Activated B cell treated with CpG ODN at 0.5 μM for 24 hours (primary cell): ENCODE measurements at regions not wholly inside any gene's neighbourhood (a gene's known extent, or its start where the extent isn't known, plus 50 kb on each side); places are given as distances from the start of the nearest gene placed in this dataset.
A peak's percentile ranks its signal among the peaks of the same experiment; 100 is the strongest.

Experiments used
- ATAC-seq: fragments of 200-7000 bp; cut with Tn5 transposase; one replicate; pipeline ENCODE4 v1.10.0; 2021; ENCODE audit warnings: low read depth, mild to moderate bottlenecking, moderate library complexity
- CTCF ChIA-PET: fragments of 350-600 bp; sonication (Branson Sonifier 250); formaldehyde crosslinking; loops from one replicate; lab custom pipeline; 2021; ENCODE audit warnings: antibody characterized with exemption; lab: Charles Lee
- POLR2A ChIA-PET: fragments of 350-600 bp; sonication (Branson Sonifier 250); formaldehyde crosslinking; loops from one replicate; lab custom pipeline; 2021; ENCODE audit warnings: antibody characterized with exemption; lab: Charles Lee
- DNase-seq: peaks from one replicate; pipeline ENCODE4 v3.0.0; 2022
- H3K27ac Mint-ChIP-seq: one replicate; pipeline ENCODE4 v1.8.0; 2020; ENCODE audit warnings: mixed read lengths
- H3K27me3 Mint-ChIP-seq: one replicate; pipeline ENCODE4 v1.8.0; 2021; ENCODE audit warnings: mixed read lengths
- H3K36me3 Mint-ChIP-seq: one replicate; pipeline ENCODE4 v1.8.0; 2021; ENCODE audit warnings: low read depth, mixed read lengths
- H3K4me1 Mint-ChIP-seq: one replicate; pipeline ENCODE4 v1.8.0; 2021; ENCODE audit warnings: mixed read lengths
- H3K4me3 Mint-ChIP-seq: one replicate; pipeline ENCODE4 v1.8.0; 2020; ENCODE audit warnings: mild to moderate bottlenecking, mixed read lengths
- H3K9me3 Mint-ChIP-seq: one replicate; pipeline ENCODE4 v1.8.0; 2020; ENCODE audit warnings: mixed read lengths
- intact Hi-C: fragments of 100-400 bp; cut with micrococcal nuclease; formaldehyde crosslinking; loops from one replicate; pipeline ENCODE4 v1.15.1; 2024
- TF ChIP-seq, protein P1 (sequence below): fragments of 200-600 bp; IDR thresholded peaks from one replicate; pipeline ENCODE4 v1.8.0; 2022; ENCODE audit warnings: antibody characterized with exemption, mild to moderate bottlenecking

GRCh38 chr11:103648670-103649400 is 387.6 kb upstream of the DDI1 start:
- DNase-seq (no peak), ATAC-seq (peak; percentile 87)
- Mint-ChIP-seq H3K4me3 (peak overlapping the region; percentile 35), H3K9me3 (peaks cover 12% of the 10 kb centered on the region), H3K27me3 (no peaks in the 10 kb centered on the region), H3K27ac (peak overlapping the region; percentile 68), H3K36me3 (no peaks in the 10 kb centered on the region), H3K4me1 (peaks cover 45% of the 10 kb centered on the region)
- intact Hi-C loops: no loop called here
- TF ChIP-seq, protein P1, sequence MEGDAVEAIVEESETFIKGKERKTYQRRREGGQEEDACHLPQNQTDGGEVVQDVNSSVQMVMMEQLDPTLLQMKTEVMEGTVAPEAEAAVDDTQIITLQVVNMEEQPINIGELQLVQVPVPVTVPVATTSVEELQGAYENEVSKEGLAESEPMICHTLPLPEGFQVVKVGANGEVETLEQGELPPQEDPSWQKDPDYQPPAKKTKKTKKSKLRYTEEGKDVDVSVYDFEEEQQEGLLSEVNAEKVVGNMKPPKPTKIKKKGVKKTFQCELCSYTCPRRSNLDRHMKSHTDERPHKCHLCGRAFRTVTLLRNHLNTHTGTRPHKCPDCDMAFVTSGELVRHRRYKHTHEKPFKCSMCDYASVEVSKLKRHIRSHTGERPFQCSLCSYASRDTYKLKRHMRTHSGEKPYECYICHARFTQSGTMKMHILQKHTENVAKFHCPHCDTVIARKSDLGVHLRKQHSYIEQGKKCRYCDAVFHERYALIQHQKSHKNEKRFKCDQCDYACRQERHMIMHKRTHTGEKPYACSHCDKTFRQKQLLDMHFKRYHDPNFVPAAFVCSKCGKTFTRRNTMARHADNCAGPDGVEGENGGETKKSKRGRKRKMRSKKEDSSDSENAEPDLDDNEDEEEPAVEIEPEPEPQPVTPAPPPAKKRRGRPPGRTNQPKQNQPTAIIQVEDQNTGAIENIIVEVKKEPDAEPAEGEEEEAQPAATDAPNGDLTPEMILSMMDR: no peak
- ChIA-PET POLR2A (interaction anchor here (0.6 to 2.1 kb wide), 2 partner anchors 13 to 14 kb away, joined by 4 to 10 read pairs; no protein-coding TSS in a partner anchor), CTCF (interaction anchor here (1.7 kb wide), 1 partner anchor 11 kb away, joined by 5 read pairs; no protein-coding TSS in a partner anchor)

DNA sequence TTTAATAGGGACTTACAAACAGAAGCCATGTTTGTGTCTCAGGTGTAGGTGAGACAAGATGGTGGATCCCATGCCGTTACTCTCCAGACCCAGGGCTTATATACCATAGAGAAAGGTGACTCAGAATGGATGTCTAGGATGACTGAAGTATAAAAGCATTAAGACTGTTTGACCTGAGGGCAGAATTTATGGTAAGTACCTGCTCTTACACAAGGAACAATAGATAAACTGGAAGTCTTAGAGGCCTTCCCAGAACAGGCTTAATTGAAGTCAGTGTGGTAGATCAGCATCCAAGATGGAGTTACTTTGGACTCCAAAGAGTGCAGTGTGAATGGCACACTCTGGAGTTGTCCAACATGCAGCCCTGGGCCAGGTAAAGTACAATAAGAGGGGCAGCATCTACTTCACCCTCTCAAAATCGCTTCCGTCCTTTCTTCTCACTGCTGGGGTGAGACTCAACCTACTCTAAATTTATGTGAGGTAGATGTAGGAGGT is 387.0 kb upstream of the DDI1 start:
- no peak for DNase-seq
- CTCF ChIA-PET: no interaction called here
- Mint-ChIP-seq H3K4me1 (peaks cover 45% of the 10 kb centered on the region), H3K36me3 (no peaks in the 10 kb centered on the region), H3K27ac (no peak overlapping the region), H3K4me3 (no peak overlapping the region), H3K27me3 (no peaks in the 10 kb centered on the region), H3K9me3 (peaks cover 12% of the 10 kb centered on the region)
- TF ChIP-seq, protein P1: no peak
- intact Hi-C loops: no loop called here
- no peak for ATAC-seq
- POLR2A ChIA-PET: no interaction called here

DNA sequence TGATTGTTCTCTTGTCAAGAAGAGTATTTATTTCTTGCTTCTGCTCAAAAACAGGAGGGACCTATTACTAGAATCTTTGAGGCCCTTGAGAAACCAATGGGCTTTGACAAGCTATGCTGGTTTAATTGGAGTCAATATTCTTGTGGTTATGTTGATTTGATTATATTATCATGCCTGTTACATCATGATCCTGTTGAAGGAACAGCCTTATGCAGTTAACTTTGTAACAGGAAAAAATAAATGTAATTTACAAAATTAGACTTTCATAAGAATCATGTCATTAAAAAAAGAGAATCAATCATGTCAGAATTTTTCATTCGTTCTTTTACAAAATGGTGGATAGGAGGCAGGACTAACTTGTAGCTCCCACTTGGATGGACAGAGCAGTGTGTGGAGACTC is 386.1 kb upstream of the DDI1 start:
- H3K4me3 Mint-ChIP-seq: no peak overlapping the region
- H3K36me3 Mint-ChIP-seq: no peaks in the 10 kb centered on the region
- intact Hi-C loops: no loop called here
- ChIA-PET CTCF (interaction anchor here (1.0 kb wide), 1 partner anchor 21 kb away, joined by 4 read pairs; no protein-coding TSS in a partner anchor), POLR2A (no interaction called here)
- H3K4me1 Mint-ChIP-seq: peaks cover 45% of the 10 kb centered on the region
- peaks cover 12% of the 10 kb centered on the region for H3K9me3 Mint-ChIP-seq
- ATAC-seq (no peak), DNase-seq (no peak)
- H3K27me3 Mint-ChIP-seq: no peaks in the 10 kb centered on the region
- H3K27ac Mint-ChIP-seq: no peak overlapping the region
- TF ChIP-seq, protein P1: no peak

DNA sequence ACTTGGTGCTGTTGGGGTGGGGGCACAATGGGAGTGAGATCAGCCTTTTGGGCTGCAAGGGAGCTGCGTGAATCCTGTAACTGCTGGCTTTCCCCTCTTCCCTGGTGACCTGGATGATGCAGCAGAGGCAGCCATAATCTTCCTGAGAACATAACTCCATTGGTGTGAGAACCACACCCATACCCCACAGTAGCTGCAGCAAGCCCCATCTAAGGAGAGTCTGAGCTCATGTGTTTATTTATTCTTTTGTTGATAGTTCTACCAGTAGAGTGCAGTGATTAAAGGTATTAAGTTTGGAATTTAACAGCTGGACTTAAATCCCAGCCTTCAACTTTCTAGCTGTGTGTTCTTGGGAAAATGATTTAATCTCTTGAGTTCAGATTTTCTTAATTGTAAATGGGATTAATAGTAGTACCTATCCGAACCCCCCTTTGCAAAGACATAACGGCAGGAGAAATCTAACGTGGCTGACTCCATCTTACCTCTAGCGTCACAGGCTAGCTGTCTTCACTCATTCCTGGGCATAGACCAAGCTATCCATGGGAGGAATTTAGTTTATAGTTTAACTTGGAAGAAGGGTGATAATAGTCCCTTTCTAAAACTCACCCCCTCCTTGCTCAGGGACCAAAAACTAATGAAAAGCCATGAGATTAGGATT is 385.0 kb upstream of the DDI1 start:
- ATAC-seq (no peak), DNase-seq (no peak)
- ChIA-PET CTCF (interaction anchor here (1.0 kb wide), 1 partner anchor 22 kb away, joined by 4 read pairs; no protein-coding TSS in a partner anchor), POLR2A (interaction anchor here (0.8 to 0.9 kb wide), 2 partner anchors 11 to 14 kb away, joined by 4 to 8 read pairs; no protein-coding TSS in a partner anchor)
- Mint-ChIP-seq H3K27me3 (no peaks in the 10 kb centered on the region), H3K4me3 (no peak overlapping the region), H3K36me3 (no peaks in the 10 kb centered on the region), H3K4me1 (peaks cover 45% of the 10 kb centered on the region), H3K27ac (no peak overlapping the region), H3K9me3 (peaks cover 12% of the 10 kb centered on the region)
- TF ChIP-seq, protein P1: no peak
- intact Hi-C loops: no loop called here

- no peak overlapping the region for H3K4me3 Mint-ChIP-seq
- TF ChIP-seq, protein P1: no peak
- POLR2A ChIA-PET: no interaction called here
Observed at GRCh38 chr11:103652013-103652412, 384.4 kb upstream of the DDI1 start.

More at GRCh38 chr11:103652013-103652412, 384.4 kb upstream of the DDI1 start:
- Mint-ChIP-seq H3K4me1 (peaks cover 43% of the 10 kb centered on the region), H3K27ac (no peak overlapping the region), H3K36me3 (no peaks in the 10 kb centered on the region), H3K27me3 (no peaks in the 10 kb centered on the region), H3K9me3 (peaks cover 12% of the 10 kb centered on the region)
- intact Hi-C loops: no loop called here
- CTCF ChIA-PET: interaction anchor here (0.7 kb wide), 1 partner anchor 8 kb away, joined by 3 read pairs; no protein-coding TSS in a partner anchor
- no peak for ATAC-seq
- DNase-seq: no peak
